ENCODE measurements at regions not wholly inside any gene's neighbourhood (a gene's known extent, or its start where the extent isn't known, plus 50 kb on each side); places are given as distances from the start of the nearest gene placed in this dataset.

DNA sequence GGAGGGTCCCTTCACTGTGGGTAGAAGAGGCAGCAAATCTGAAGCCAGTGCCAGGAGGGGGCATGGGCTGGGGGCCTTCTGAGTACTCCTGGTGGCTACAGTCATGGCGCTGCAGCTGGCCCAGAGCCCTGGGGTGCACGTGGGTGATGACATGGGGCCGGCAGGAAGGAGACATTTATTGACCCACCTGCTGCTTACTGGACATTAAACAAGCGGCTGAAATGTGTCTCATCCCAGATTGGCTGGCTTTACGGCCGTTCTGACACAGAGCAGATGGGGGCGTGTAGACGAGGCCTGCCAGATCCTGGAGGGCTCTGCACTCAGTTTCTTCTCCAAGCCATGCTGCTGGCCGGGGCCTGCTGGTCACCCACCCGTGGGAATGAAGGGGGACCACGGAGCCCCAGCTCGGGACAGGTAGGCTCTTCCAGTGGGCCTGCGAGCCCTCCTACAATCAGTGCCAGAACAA is 906.9 kb downstream of the BRD1 start:
- in situ Hi-C loops (cut with HindIII; ENCODE audit: low pct_unique_long_range_greater_than_20kb, low sequenced_read_pairs) (no loop called here), intact Hi-C loops (cut with micrococcal nuclease; ENCODE audit: unreplicated experiment) (no loop called here)
- Histone ChIP-seq H3K9me3 (ENCODE audit: control insufficient read depth, insufficient read depth, low read depth, low read length) (no peaks in the 10 kb centered on the region), H3K36me3 (ENCODE audit: control insufficient read depth, insufficient read depth, low read length) (no peaks in the 10 kb centered on the region), H3K4me1 (ENCODE audit: control insufficient read depth, insufficient read depth, low read length) (no peaks in the 10 kb centered on the region), H3K4me3 (ENCODE audit: low read depth in 2 of 2, low read length in 2 of 2) (no peak overlapping the region), H3K27ac (ENCODE audit: low read length) (no peak overlapping the region), H3K27me3 (ENCODE audit: control insufficient read depth, insufficient read depth, low read length) (no peaks in the 10 kb centered on the region)
- no peak for ATAC-seq
- no peak for TF ChIP-seq POLR2AphosphoS5 (IDR thresholded peaks at IDR 0.05; ENCODE audit: low read depth, low read length)
- no peak for TF ChIP-seq TCF7L2 (IDR thresholded peaks at IDR 0.05; ENCODE audit: low read depth, low read length)
- TF ChIP-seq CTCF (IDR thresholded peaks at IDR 0.05): no peak
- TF ChIP-seq SIN3A (IDR thresholded peaks at IDR 0.05; ENCODE audit: borderline replicate concordance, insufficient read depth, low read depth, low read length): no peak
- TF ChIP-seq, protein P1, sequence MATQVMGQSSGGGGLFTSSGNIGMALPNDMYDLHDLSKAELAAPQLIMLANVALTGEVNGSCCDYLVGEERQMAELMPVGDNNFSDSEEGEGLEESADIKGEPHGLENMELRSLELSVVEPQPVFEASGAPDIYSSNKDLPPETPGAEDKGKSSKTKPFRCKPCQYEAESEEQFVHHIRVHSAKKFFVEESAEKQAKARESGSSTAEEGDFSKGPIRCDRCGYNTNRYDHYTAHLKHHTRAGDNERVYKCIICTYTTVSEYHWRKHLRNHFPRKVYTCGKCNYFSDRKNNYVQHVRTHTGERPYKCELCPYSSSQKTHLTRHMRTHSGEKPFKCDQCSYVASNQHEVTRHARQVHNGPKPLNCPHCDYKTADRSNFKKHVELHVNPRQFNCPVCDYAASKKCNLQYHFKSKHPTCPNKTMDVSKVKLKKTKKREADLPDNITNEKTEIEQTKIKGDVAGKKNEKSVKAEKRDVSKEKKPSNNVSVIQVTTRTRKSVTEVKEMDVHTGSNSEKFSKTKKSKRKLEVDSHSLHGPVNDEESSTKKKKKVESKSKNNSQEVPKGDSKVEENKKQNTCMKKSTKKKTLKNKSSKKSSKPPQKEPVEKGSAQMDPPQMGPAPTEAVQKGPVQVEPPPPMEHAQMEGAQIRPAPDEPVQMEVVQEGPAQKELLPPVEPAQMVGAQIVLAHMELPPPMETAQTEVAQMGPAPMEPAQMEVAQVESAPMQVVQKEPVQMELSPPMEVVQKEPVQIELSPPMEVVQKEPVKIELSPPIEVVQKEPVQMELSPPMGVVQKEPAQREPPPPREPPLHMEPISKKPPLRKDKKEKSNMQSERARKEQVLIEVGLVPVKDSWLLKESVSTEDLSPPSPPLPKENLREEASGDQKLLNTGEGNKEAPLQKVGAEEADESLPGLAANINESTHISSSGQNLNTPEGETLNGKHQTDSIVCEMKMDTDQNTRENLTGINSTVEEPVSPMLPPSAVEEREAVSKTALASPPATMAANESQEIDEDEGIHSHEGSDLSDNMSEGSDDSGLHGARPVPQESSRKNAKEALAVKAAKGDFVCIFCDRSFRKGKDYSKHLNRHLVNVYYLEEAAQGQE (IDR thresholded peaks at IDR 0.05; ENCODE audit: insufficient read depth in 1 of 2, low read depth in 2 of 2, low read length in 1 of 2): no peak
- POLR2A ChIA-PET: no interaction called here
- no TSS peak for BruUV-seq (replicated peaks)
- CTCF ChIA-PET: no interaction called here
- DNase-seq (ENCODE audit: low read depth, low spot score): no peak

- Histone ChIP-seq H3K4me3 (ENCODE audit: low read depth in 2 of 2, low read length in 2 of 2) (no peak overlapping the region), H3K27ac (ENCODE audit: low read length) (no peak overlapping the region), H3K4me1 (ENCODE audit: control insufficient read depth, insufficient read depth, low read length) (no peaks in the 10 kb centered on the region), H3K36me3 (ENCODE audit: control insufficient read depth, insufficient read depth, low read length) (no peaks in the 10 kb centered on the region), H3K27me3 (ENCODE audit: control insufficient read depth, insufficient read depth, low read length) (no peaks in the 10 kb centered on the region), H3K9me3 (ENCODE audit: control insufficient read depth, insufficient read depth, low read depth, low read length) (no peaks in the 10 kb centered on the region)
- intact Hi-C loops (cut with micrococcal nuclease; ENCODE audit: unreplicated experiment) (no loop called here), in situ Hi-C loops (cut with HindIII; ENCODE audit: low pct_unique_long_range_greater_than_20kb, low sequenced_read_pairs) (no loop called here)
- no TSS peak for BruUV-seq (replicated peaks)
- TF ChIP-seq TCF7L2 (IDR thresholded peaks at IDR 0.05; ENCODE audit: low read depth, low read length) (no peak), CTCF (IDR thresholded peaks at IDR 0.05) (no peak), SIN3A (IDR thresholded peaks at IDR 0.05; ENCODE audit: borderline replicate concordance, insufficient read depth, low read depth, low read length) (no peak), POLR2AphosphoS5 (IDR thresholded peaks at IDR 0.05; ENCODE audit: low read depth, low read length) (no peak)
- TF ChIP-seq, protein P1 (IDR thresholded peaks at IDR 0.05; ENCODE audit: insufficient read depth in 1 of 2, low read depth in 2 of 2, low read length in 1 of 2): no peak
- POLR2A ChIA-PET: interaction anchor here (0.6 kb wide), 1 partner anchor 764 kb away, joined by 3 read pairs; no protein-coding TSS in a partner anchor
- CTCF ChIA-PET: no interaction called here
- DNase-seq (ENCODE audit: low read depth, low spot score) (no peak), ATAC-seq (no peak)
Observed at GRCh38 chr22:48919851-48920589, 907.7 kb downstream of the BRD1 start.

Measured in Panc1 (cell line).